Adrenal gland (tissue), 5 donors: ENCODE measurements at regions not wholly inside any gene's neighbourhood (a gene's known extent, or its start where the extent isn't known, plus 50 kb on each side); places are given as distances from the start of the nearest gene placed in this dataset.

Experiments
- POLR2A ChIP-seq, 2 donors: fragments of 450-650 bp; IDR thresholded peaks; one replicate each; pipeline ENCODE4 v1.6.1; 2017; ENCODE audit warnings: antibody characterized with exemption in 2 of 2, mild to moderate bottlenecking in 2 of 2, moderate library complexity in 1 of 2
- TF ChIP-seq, protein P1 (sequence below), 6 experiments: fragments of 450-650 bp in 4 of 6; fragments of 200-600 bp in 2 of 6; sonication (generic) in 1 of 6; IDR thresholded peaks; 1 replicate in 5 of 6; 2 replicates in 1 of 6; pipeline versions ENCODE4 v1.5.1 to v1.8.0; 2016 to 2021; ENCODE audit warnings: antibody characterized with exemption in 6 of 6, mild to moderate bottlenecking in 2 of 6, moderate library complexity in 1 of 6
- donor health status: DM: no; HTN: no; CAD: no.

DNA sequence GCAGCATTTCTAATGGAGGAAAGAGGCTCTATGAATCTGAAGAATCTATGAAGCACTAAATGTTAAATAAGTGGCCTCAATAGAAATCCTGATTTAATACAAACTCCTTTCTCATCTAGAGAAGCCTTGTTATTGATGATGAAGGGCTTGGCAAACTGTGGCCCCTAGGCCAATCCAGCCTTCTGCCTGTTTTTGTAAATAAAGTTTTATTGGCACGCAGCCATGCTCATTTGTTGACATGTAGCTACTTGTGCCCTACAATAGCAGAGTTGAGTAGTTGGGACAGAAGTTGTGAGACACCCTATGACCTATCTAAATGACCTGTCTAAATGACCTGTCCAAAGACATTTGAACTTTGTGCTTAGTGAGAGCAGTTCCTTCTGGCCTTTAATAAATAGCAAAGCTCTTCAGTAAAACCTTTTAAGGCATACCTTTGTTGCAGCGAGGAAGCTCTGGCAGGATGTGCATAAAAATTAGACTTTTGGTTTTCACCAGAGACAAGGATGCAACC, 484.4 kb upstream of the SPRED2 start:
- TF ChIP-seq, protein P1, sequence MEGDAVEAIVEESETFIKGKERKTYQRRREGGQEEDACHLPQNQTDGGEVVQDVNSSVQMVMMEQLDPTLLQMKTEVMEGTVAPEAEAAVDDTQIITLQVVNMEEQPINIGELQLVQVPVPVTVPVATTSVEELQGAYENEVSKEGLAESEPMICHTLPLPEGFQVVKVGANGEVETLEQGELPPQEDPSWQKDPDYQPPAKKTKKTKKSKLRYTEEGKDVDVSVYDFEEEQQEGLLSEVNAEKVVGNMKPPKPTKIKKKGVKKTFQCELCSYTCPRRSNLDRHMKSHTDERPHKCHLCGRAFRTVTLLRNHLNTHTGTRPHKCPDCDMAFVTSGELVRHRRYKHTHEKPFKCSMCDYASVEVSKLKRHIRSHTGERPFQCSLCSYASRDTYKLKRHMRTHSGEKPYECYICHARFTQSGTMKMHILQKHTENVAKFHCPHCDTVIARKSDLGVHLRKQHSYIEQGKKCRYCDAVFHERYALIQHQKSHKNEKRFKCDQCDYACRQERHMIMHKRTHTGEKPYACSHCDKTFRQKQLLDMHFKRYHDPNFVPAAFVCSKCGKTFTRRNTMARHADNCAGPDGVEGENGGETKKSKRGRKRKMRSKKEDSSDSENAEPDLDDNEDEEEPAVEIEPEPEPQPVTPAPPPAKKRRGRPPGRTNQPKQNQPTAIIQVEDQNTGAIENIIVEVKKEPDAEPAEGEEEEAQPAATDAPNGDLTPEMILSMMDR (IDR thresholded peaks at IDR 0.05), result no peak
- no peak for TF ChIP-seq POLR2A (IDR thresholded peaks at IDR 0.05)
